Stomach (tissue), 4 donors: ENCODE measurements at regions not wholly inside any gene's neighbourhood (a gene's known extent, or its start where the extent isn't known, plus 50 kb on each side); places are given as distances from the start of the nearest gene placed in this dataset.

ENCODE experiments used
- CTCF ChIP-seq, 7 experiments: fragments of 450-650 bp in 4 of 7; fragments of 200-600 bp in 3 of 7; sonication (generic) in 3 of 7; IDR thresholded peaks; one replicate each; pipeline ENCODE4 v1.5.1; 2016 to 2019; ENCODE audit warnings: antibody characterized with exemption in 7 of 7, control low read depth in 2 of 7, mild to moderate bottlenecking in 1 of 7
- EP300 ChIP-seq: sonication (generic); formaldehyde crosslinking; IDR thresholded peaks from one replicate; pipeline ENCODE4 v1.6.1; 2017; ENCODE audit warnings: antibody characterized with exemption

DNA sequence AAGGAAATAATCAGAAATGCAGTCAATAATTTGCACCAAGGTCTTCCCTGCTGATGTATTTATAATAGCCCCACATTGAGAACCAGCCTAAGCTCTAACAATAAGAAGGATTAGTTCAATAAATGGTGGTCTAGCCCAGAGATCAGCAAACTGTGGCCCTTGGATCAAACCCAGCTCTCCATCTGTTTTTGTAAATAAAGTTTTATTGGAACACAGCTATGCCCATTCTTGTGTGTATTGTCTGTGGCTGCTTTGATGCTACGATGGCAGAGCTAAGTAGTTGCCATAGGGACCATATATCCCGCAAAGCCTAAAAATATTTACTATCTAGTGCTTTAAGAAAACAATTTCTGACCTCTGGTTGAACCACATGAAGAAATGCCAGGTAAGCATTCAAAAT lies 154.9 kb downstream of the EMX2 start:
- TF ChIP-seq EP300 (no peak), CTCF (IDR thresholded peaks at IDR 0.05) (no peak)
